IMR-90 (cell line): ENCODE measurements at regions not wholly inside any gene's neighbourhood (a gene's known extent, or its start where the extent isn't known, plus 50 kb on each side); places are given as distances from the start of the nearest gene placed in this dataset.

Experiments
- ATAC-seq: fragments of 200-7000 bp; cut with Tn5 transposase; 2 replicates; pipeline ENCODE4 v1.9.1; 2020; ENCODE audit warnings: low read depth, mild to moderate bottlenecking, moderate library complexity
- BruUV-seq: library from RNA; stranded (reverse); fragments of 400-500 nt; replicated peaks from 2 replicates; lab custom pipeline; 2021; lab: Mats Ljungman, UMichigan
- CTCF ChIA-PET: fragments of 300-600 bp; formaldehyde crosslinking; extraction: SDS; loops from one replicate; lab custom pipeline; 2021; ENCODE audit warnings: antibody characterized with exemption; lab: Yijun Ruan, JAX
- POLR2A ChIA-PET: fragments of 300-600 bp; sonication (Branson Sonifier 250); formaldehyde crosslinking; loops from one replicate; lab custom pipeline; 2022; ENCODE audit warnings: antibody characterized with exemption; ENCODE audit not compliant: unreplicated experiment; lab: Charles Lee
- DNase-seq: peaks from one replicate; pipeline ENCODE4 v3.0.0; 2013
- H2AFZ ChIP-seq: replicated peaks from 2 replicates; pipeline ENCODE3; 2013; ENCODE audit warnings: low read length, mild to moderate bottlenecking; ENCODE audit not compliant: poor library complexity
- H2AK5ac ChIP-seq: 2 replicates; pipeline ENCODE4 v1.6.1; 2013; ENCODE audit warnings: low read depth, low read length, inconsistent platforms
- H2AK9ac ChIP-seq: replicated peaks from 2 replicates; pipeline ENCODE3; 2013; ENCODE audit warnings: mild to moderate bottlenecking, low read depth, low read length, moderate library complexity; ENCODE audit not compliant: poor library complexity
- H2BK120ac ChIP-seq: 2 replicates; pipeline ENCODE4 v1.6.1; 2013; ENCODE audit warnings: low read depth, low read length, inconsistent platforms
- H2BK15ac ChIP-seq: 3 replicates; pipeline ENCODE4 v1.6.1; 2013; ENCODE audit warnings: low read depth, low read length, inconsistent platforms
- H2BK20ac ChIP-seq: 2 replicates; pipeline ENCODE4 v1.6.1; 2013; ENCODE audit warnings: low read depth, mild to moderate bottlenecking, inconsistent platforms, low read length, moderate library complexity
- H2BK5ac ChIP-seq: 2 replicates; pipeline ENCODE4 v1.6.1; 2013; ENCODE audit warnings: mild to moderate bottlenecking, low read depth, low read length, inconsistent platforms; ENCODE audit not compliant: poor library complexity, severe bottlenecking
- H3K14ac ChIP-seq: replicated peaks from 2 replicates; pipeline ENCODE4 v1.6.1; 2013; ENCODE audit warnings: low read depth, low read length, inconsistent platforms
- H3K18ac ChIP-seq: 2 replicates; pipeline ENCODE4 v1.6.1; 2013; ENCODE audit warnings: low read depth, low read length, control low read depth
- H3K23ac ChIP-seq: 2 replicates; pipeline ENCODE4 v1.6.1; 2013; ENCODE audit warnings: low read depth, low read length, inconsistent platforms
- H3K27ac ChIP-seq: 2 replicates; pipeline ENCODE4 v1.5.1; 2013; ENCODE audit warnings: mild to moderate bottlenecking, control low read depth, low read length; ENCODE audit not compliant: insufficient read depth
- H3K27me3 ChIP-seq: 2 replicates; pipeline ENCODE4 v1.6.1; 2013; ENCODE audit warnings: low read length; ENCODE audit not compliant: control insufficient read depth, insufficient read depth
- H3K36me3 ChIP-seq: 2 replicates; pipeline ENCODE4 v1.6.1; 2013; ENCODE audit warnings: low read length, mixed read lengths; ENCODE audit not compliant: control insufficient read depth, insufficient read depth
- H3K4ac ChIP-seq: 2 replicates; pipeline ENCODE4 v1.6.1; 2013; ENCODE audit warnings: low read depth, low read length, inconsistent platforms
- H3K4me1 ChIP-seq: 2 replicates; pipeline ENCODE4 v1.6.1; 2013; ENCODE audit warnings: low read length, mixed read lengths; ENCODE audit not compliant: control insufficient read depth, insufficient read depth
- H3K4me2 ChIP-seq: 2 replicates; pipeline ENCODE4 v1.6.1; 2013; ENCODE audit warnings: low read depth, mild to moderate bottlenecking, control low read depth, low read length, moderate library complexity
- H3K4me3 ChIP-seq: 2 replicates; pipeline ENCODE4 v1.5.1; 2013; ENCODE audit warnings: low read depth, mild to moderate bottlenecking, control low read depth, low read length, moderate library complexity; ENCODE audit not compliant: insufficient read depth
- H3K56ac ChIP-seq: 2 replicates; pipeline ENCODE4 v1.6.1; 2013; ENCODE audit warnings: low read length, inconsistent platforms; ENCODE audit not compliant: insufficient read depth; ENCODE audit errors: extremely low read depth
- H3K79me1 ChIP-seq, 2 experiments: 2 replicates each; pipeline ENCODE4 v1.6.1; 2013; ENCODE audit warnings: low read length in 2 of 2, inconsistent platforms in 1 of 2, low read depth in 1 of 2
- H3K9ac ChIP-seq: 2 replicates; pipeline ENCODE4 v1.6.1; 2013; ENCODE audit warnings: low read depth, low read length, control low read depth
- H3K9me1 ChIP-seq: 2 replicates; pipeline ENCODE4 v1.6.1; 2013; ENCODE audit warnings: low read length, inconsistent platforms; ENCODE audit not compliant: insufficient read depth
- H3K9me3 ChIP-seq: 2 replicates; pipeline ENCODE4 v1.6.1; 2013; ENCODE audit warnings: low read length; ENCODE audit not compliant: control insufficient read depth, insufficient read depth
- H4K20me1 ChIP-seq: 2 replicates; pipeline ENCODE4 v1.6.1; 2013; ENCODE audit warnings: low read length, inconsistent platforms; ENCODE audit not compliant: insufficient read depth
- H4K5ac ChIP-seq: 2 replicates; pipeline ENCODE4 v1.6.1; 2013; ENCODE audit warnings: mild to moderate bottlenecking, low read depth, low read length, control low read depth
- H4K8ac ChIP-seq, 2 experiments: 2 replicates each; pipeline ENCODE4 v1.6.1; 2013; ENCODE audit warnings: low read depth in 2 of 2, low read length in 2 of 2, control low read depth in 1 of 2, inconsistent platforms in 1 of 2
- H4K91ac ChIP-seq: 2 replicates; pipeline ENCODE4 v1.6.1; 2013; ENCODE audit warnings: low read depth, low read length, inconsistent platforms; ENCODE audit not compliant: insufficient read depth
- BHLHE40 ChIP-seq: fragments of 150-350 bp; IDR thresholded peaks from 2 replicates; pipeline ENCODE4 v1.6.1; 2016; ENCODE audit warnings: mild to moderate bottlenecking, low read depth, low read length
- CEBPB ChIP-seq: IDR thresholded peaks from 2 replicates; pipeline ENCODE4 v1.6.1; 2012; ENCODE audit warnings: low read depth, low read length, improper control_type of control experiment
- CHD1 ChIP-seq: IDR thresholded peaks from 2 replicates; pipeline ENCODE4 v1.6.1; 2012; ENCODE audit warnings: low read depth, low read length, improper control_type of control experiment
- ELK1 ChIP-seq: fragments of 150-350 bp; IDR thresholded peaks from 2 replicates; pipeline ENCODE4 v1.6.1; 2016; ENCODE audit warnings: low read depth, mild to moderate bottlenecking, low read length, moderate library complexity, borderline replicate concordance
- FOS ChIP-seq: fragments of 150-350 bp; IDR thresholded peaks from 2 replicates; pipeline ENCODE4 v1.6.1; 2016; ENCODE audit warnings: low read depth, low read length
- MXI1 ChIP-seq: IDR thresholded peaks from 2 replicates; pipeline ENCODE4 v1.6.1; 2012; ENCODE audit warnings: low read depth, mild to moderate bottlenecking, low read length, moderate library complexity, borderline replicate concordance
- NFE2L2 ChIP-seq: fragments of 150-350 bp; IDR thresholded peaks from 2 replicates; pipeline ENCODE4 v1.6.1; 2016; ENCODE audit warnings: low read depth, mild to moderate bottlenecking, low read length
- POLR2A ChIP-seq: IDR thresholded peaks from 2 replicates; pipeline ENCODE4 v1.6.1; 2012; ENCODE audit warnings: mild to moderate bottlenecking, low read depth, low read length
- RAD21 ChIP-seq: IDR thresholded peaks from 2 replicates; pipeline ENCODE4 v1.6.1; 2012; ENCODE audit warnings: low read length, improper control_type of control experiment
- RCOR1 ChIP-seq: IDR thresholded peaks from 2 replicates; pipeline ENCODE4 v1.6.1; 2012; ENCODE audit warnings: mild to moderate bottlenecking, low read length, improper control_type of control experiment; ENCODE audit not compliant: insufficient replicate concordance
- RFX5 ChIP-seq: IDR thresholded peaks from 2 replicates; pipeline ENCODE4 v1.8.0; 2012; ENCODE audit warnings: low read depth, mild to moderate bottlenecking, low read length, moderate library complexity
- SMC3 ChIP-seq: fragments of 150-350 bp; IDR thresholded peaks from 2 replicates; pipeline ENCODE4 v1.6.1; 2016; ENCODE audit warnings: low read depth, mild to moderate bottlenecking, antibody characterized with exemption, low read length, moderate library complexity
- USF2 ChIP-seq: fragments of 150-350 bp; IDR thresholded peaks from 2 replicates; pipeline ENCODE4 v1.6.1; 2017; ENCODE audit warnings: mild to moderate bottlenecking, antibody characterized with exemption, low read length, low read depth
- WGBS, 2 experiments: methylation state at CpG; one replicate each; pipeline versions ENCODE4 v1.1.5 to v1.1.7; 2013; ENCODE audit warnings: missing lambda C conversion rate in 2 of 2; ENCODE audit not compliant: insufficient read length in 1 of 2; ENCODE audit errors: extremely low coverage in 2 of 2; 5-methylcytosine and 5-hydroxymethylcytosine counted together
- dilution Hi-C: fragments of 300-500 bp; cut with HindIII; formaldehyde crosslinking; loops from one replicate; pipeline ENCODE4 v1.14.3; 2018; ENCODE audit warnings: low sequenced_read_pairs; ENCODE audit not compliant: unreplicated experiment
- in situ Hi-C: fragments of 300-500 bp; cut with MboI; formaldehyde crosslinking; loops from 3 replicates; pipeline ENCODE4 v1.14.3; 2019; ENCODE audit warnings: low sequenced_read_pairs, inconsistent platforms, mixed read lengths
- intact Hi-C: fragments of 100-400 bp; cut with micrococcal nuclease; formaldehyde crosslinking; loops from 2 replicates; pipeline ENCODE4 v1.10.0; 2022
- TF ChIP-seq, protein P1 (sequence below): conservative IDR thresholded peaks from 2 replicates; pipeline ENCODE4 v1.5.1; 2012; ENCODE audit warnings: mild to moderate bottlenecking, low read depth, low read length, improper control_type of control experiment

DNA sequence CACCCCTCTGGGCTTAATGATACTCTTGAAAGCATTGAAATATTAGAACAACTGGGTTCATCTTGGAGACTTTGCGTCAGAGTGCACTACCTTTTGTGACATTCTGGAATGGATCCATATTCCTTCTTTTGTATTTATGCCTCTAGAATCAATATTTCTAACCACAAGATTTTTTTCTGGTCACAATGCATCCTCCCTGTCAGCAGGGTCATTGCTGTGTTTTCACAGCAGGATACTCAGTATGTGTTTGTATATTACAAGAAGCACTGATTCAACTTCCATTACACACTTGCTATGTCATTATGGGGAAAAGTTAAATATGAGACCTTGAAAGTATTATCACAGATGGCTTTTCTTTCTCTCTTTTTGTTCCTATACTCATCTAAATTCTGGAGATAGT lies 370.0 kb downstream of the HS3ST3B1 start:
- Histone ChIP-seq H2AFZ (no peak overlapping the region), H3K9me1 (no peaks in the 10 kb centered on the region), H3K23ac (no peak overlapping the region), H3K4me3 (no peak overlapping the region), H2AK9ac (no peak overlapping the region), H3K36me3 (no peaks in the 10 kb centered on the region), H2BK120ac (no peak overlapping the region), H3K4ac (no peak overlapping the region), H3K27me3 (peaks cover 5% of the 10 kb centered on the region; the same call in 1 of the 2 replicates), H3K4me1 (no peaks in the 10 kb centered on the region), H3K9me3 (0 out of 2 replicates have a peak, but pooled peaks cover 2% of the 10 kb centered on the region), H2BK20ac (no peak overlapping the region), H3K9ac (no peak overlapping the region), H4K91ac (no peak overlapping the region), H2BK5ac (no peak overlapping the region), H2BK15ac (no peak overlapping the region), H4K20me1 (no peaks in the 10 kb centered on the region), H3K79me1 (no peaks in the 10 kb centered on the region), H3K18ac (no peak overlapping the region), H3K27ac (no peak overlapping the region), H3K56ac (no peak overlapping the region), H3K4me2 (no peak overlapping the region), H4K5ac (no peak overlapping the region), H3K14ac (no peak overlapping the region), H2AK5ac (no peak overlapping the region), H4K8ac (no peak overlapping the region)
- CTCF ChIA-PET = no interaction called here
- in situ Hi-C loops = loop anchor here (25.0 kb wide), 1 partner anchor 516 kb away; no protein-coding TSS in a partner anchor
- intact Hi-C loops = no loop called here
- TF ChIP-seq CEBPB = no peak
- TF ChIP-seq BHLHE40 = no peak
- TF ChIP-seq, protein P1, sequence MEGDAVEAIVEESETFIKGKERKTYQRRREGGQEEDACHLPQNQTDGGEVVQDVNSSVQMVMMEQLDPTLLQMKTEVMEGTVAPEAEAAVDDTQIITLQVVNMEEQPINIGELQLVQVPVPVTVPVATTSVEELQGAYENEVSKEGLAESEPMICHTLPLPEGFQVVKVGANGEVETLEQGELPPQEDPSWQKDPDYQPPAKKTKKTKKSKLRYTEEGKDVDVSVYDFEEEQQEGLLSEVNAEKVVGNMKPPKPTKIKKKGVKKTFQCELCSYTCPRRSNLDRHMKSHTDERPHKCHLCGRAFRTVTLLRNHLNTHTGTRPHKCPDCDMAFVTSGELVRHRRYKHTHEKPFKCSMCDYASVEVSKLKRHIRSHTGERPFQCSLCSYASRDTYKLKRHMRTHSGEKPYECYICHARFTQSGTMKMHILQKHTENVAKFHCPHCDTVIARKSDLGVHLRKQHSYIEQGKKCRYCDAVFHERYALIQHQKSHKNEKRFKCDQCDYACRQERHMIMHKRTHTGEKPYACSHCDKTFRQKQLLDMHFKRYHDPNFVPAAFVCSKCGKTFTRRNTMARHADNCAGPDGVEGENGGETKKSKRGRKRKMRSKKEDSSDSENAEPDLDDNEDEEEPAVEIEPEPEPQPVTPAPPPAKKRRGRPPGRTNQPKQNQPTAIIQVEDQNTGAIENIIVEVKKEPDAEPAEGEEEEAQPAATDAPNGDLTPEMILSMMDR = no peak
- no peak for TF ChIP-seq NFE2L2
- no peak for TF ChIP-seq CHD1
- no peak for TF ChIP-seq FOS
- no peak for TF ChIP-seq ELK1
- TF ChIP-seq RAD21 = no peak
- TF ChIP-seq SMC3 = no peak
- TF ChIP-seq POLR2A = no peak
- TF ChIP-seq MXI1 = no peak
- TF ChIP-seq RFX5 = no peak
- TF ChIP-seq USF2 = no peak
- no peak for TF ChIP-seq RCOR1
- no TSS peak for BruUV-seq
- no peak for DNase-seq
- ATAC-seq = no peak
- no CpG with 5 or more reads among the region's 1 CpG for WGBS, 2 experiments
- POLR2A ChIA-PET = no interaction called here
- dilution Hi-C loops = no loop called here
